PC-9 (cell line): ENCODE measurements at regions not wholly inside any gene's neighbourhood (a gene's known extent, or its start where the extent isn't known, plus 50 kb on each side); places are given as distances from the start of the nearest gene placed in this dataset.

ENCODE experiments used
- CTCF ChIP-seq: fragments of 200-600 bp; sonication (generic); conservative IDR thresholded peaks from 2 replicates; pipeline ENCODE4 v1.6.1; 2017; ENCODE audit warnings: mixed run types, antibody characterized with exemption, mild to moderate bottlenecking, moderate library complexity
- EZH2 ChIP-seq: fragments of 200-600 bp; sonication (generic); IDR thresholded peaks from 2 replicates; pipeline ENCODE4 v1.8.0; 2017; ENCODE audit warnings: antibody characterized with exemption, low read depth

- no peak for TF ChIP-seq CTCF
- TF ChIP-seq EZH2, result no peak
Observed at GRCh38 chr9:95757439-95757838, 118.1 kb upstream of the ERCC6L2 start.
